SHP77 (cell line): ENCODE measurements at regions not wholly inside any gene's neighbourhood (a gene's known extent, or its start where the extent isn't known, plus 50 kb on each side); places are given as distances from the start of the nearest gene placed in this dataset.

ENCODE experiments used
- DNase-seq, 2 experiments: peaks; one replicate each; lab custom pipeline; 2025; lab: John Stamatoyannopoulos, UW

DNA sequence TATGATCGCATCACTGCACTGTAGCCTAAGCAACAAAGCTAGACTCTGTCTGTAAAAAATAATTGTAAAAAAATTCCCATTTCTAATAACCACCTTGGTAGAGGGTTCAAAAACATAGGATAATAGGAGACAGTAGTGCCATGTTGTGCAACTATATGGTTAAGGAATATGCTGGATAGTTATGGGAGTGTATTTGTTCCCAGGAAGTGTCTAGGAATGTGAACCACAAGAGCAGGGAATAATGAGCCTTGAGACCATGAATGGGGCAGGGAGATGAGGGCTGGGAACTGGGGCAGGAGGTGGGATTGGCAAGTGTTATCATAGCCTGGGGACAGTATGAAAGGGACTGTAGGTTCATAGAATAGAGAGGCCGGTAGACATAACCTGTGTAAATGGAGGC is 50.4 kb downstream of the RUSC2 start:
- DNase-seq = no peak

DNA sequence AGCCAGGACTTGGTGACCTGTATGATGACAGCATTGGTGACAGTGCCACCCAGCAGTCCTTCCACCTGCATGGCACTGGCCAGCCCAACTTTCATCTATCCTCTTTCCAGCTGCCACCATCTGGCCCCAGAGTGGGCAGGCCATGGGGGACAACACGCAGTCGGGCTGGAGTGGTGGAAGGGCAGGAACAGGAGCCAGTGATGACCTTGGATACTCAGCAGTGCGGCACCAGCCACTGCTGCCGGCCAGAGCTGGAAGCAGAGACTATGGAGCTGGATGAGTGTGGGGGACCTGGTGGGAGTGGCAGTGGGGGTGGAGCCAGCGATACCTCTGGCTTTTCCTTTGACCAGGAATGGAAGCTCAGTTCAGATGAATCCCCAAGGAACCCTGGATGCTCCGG is 56.9 kb downstream of the RUSC2 start:
- DNase-seq = no peak

DNA sequence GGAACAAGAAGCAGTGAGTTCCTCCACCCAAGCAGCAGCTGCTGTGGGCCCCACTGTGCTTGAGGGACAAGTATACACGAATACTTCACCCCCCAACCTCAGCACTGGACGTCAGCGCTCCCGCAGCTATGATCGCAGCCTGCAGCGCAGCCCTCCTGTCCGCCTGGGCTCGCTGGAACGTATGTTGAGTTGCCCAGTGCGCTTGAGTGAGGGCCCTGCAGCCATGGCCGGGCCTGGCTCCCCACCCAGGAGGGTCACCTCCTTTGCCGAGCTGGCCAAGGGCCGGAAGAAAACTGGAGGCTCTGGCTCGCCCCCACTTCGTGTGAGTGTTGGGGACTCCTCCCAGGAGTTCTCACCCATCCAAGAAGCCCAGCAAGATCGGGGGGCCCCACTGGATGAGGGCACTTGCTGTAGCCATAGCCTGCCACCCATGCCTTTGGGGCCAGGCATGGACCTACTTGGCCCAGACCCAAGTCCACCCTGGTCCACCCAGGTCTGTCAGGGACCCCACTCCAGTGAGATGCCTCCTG is 57.1 kb upstream of the TESK1 start:
- DNase-seq = no peak

DNA sequence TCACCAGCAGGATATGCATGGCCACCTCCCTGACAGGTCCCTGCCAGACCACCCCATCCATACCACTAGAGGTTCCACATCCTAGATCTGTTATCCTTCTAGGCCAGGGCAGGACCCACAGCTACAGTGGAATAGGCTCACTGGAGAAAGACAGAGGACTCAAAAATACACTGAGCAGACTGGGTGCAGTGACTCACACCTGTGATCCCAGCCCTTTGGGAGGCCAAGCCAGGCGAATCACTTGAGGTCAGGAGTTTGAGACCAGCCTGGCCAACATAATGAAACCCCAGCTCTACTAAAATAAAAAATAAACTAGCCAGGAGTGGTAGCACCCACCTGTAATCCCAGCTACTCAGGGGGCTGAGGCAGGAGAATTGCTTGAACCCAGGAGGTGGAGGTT is 56.5 kb upstream of the TESK1 start:
- no peak for DNase-seq

DNA sequence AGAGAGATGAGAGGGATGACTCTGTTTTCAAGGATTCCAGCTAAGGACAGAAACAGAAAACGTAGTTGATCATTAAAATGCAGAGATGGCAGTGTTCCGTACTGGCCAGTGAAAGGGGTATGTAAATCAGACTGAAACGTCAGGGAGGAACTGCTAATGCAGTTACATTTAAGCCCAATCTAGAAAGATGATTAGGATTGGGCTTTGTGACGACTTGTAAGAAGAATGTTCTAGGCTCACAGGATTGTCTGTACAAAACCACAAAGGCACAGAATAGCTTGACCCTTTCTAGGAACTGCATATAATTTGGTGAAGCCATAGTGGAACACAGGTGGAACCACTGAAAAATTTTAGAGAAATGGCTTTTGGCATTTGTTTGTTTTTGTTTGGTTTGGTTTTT is 55.6 kb upstream of the TESK1 start:
- DNase-seq = no peak

DNA sequence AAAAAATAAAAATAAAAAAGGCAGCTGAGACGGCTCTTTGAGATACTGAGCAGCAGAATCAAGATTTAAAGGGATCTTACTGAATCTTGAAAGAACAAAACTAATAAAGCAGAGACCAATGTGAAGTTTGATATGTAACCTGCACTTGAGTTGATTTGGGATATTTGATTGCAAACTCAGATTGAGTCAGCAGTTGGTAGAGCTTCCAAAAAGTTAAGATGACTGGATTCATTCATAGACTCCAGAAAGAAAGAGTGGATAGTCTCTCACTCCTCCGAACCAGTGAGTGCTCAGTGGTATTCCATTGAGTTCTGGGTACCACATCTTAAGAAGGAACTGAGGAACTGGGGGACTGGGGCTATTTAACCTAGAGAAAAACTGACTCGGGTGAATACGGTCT is 52.7 kb upstream of the TESK1 start:
- no peak for DNase-seq

DNA sequence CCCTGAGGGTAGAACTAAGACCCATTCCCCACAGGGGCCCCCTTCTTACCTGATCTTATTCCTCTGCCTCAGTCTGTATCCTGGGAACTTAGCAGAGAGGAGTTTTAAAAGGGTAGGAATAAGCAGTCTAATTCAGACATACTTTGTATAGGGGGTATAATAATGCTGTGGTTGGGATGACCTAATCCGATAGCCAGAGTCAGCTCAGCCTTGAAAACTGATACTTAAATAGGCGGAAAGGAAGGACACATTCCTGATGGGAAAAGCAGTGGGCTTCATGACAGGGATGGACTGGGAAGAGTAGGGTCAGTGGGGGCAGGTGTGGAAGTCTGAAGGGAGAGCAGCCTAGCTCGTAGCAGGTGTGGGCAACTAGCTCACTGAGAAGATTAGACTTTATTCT is 52.2 kb upstream of the TESK1 start:
- no peak for DNase-seq

DNA sequence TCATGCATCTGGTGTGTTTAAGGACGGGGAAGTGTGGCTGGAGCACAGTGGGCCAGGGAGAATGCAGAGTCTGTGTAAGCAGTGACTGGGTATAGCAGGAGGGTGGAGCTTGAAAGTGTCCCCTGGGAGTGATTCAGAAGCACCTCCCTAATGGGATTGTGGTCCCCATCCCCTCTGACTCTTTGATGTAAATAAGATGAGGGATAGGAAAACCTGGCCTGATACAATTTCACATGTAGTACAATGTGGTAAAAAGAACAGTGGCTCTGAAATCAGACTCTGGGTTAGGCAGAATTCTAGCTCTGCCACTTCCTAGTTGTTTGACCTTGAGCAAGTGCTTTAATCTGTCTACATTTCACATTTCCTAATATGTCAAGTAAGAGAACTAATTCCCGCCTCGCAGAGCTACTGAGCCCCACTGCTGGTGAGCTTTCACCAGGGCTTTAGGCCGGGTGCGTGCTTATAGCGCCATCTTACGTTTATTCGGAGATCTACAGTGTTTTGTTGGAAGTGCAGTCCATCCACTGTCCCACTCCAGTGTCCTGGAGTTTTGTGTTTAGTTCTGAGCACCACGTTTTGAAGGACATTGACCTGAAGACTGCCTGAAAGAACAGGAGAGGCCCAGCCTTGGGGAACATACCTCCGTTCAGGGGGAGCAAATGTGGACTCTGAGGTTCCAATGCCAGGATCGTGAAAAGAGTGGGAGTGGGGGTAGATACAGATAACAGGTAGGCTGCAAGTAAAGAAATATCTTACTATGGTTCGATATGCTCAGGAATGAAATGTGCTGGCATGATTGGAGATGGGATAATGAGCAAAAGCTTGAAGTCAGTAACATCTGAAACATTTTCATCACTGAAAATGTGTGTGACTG is 51.2 kb upstream of the TESK1 start:
- peak; percentile 14 to 19 for DNase-seq

DNA sequence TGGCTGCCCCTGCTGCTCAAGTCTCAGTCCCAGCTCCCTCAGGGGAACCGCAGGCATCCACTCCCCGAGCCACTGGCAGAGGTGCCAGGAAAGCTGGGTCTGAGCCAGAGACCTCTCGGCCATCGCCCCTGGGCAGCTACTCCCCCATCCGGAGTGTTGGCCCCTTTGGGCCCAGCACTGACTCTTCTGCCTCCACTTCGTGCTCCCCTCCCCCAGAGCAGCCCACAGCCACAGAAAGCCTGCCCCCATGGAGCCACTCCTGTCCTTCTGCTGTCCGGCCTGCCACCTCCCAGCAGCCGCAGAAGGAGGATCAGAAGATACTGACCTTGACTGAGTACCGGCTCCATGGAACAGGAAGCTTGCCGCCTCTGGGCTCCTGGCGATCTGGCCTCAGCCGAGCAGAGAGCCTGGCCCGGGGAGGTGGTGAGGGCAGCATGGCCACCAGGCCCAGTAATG is 49.8 kb upstream of the TESK1 start:
- no peak for DNase-seq
